SK-MEL-5 (cell line): ENCODE measurements at regions not wholly inside any gene's neighbourhood (a gene's known extent, or its start where the extent isn't known, plus 50 kb on each side); places are given as distances from the start of the nearest gene placed in this dataset.
"Not testable (repeated sequence)": the region's sequence is repeated elsewhere in the genome, so short reads cannot be mapped to it uniquely, and the experiment has no call there.

Source experiments
- DNase-seq: peaks from one replicate; pipeline ENCODE4 v3.0.0-alpha.2; 2016; ENCODE audit warnings: low read depth, low spot score
- in situ Hi-C: cut with HindIII; loops from 2 replicates; pipeline ENCODE4 v1.10.0; 2016; ENCODE audit warnings: low sequenced_read_pairs, high pct_unique_total_duplicates, low pct_unique_long_range_greater_than_20kb

DNA sequence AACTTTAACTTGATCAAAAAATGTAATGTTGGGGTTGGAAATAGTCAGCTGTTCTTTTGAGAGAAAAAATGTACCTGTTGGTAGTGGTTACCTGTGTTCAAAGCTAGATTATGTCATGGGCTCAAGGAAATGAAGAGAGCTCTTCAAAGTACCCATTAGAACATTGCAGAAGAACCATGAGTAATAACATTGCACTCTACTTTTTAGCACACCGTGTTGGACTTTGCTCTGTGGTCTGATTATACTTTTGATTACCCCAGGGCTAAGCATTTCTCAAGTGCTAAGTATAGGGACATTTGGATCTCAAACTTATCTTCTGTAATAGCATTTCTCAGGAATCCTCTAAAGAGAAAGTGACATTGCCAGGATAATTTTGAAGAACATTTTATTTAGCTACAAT, 1122.8 kb upstream of the CELF4 start:
- DNase-seq, result no peak
- in situ Hi-C loops, result no loop called here

DNA sequence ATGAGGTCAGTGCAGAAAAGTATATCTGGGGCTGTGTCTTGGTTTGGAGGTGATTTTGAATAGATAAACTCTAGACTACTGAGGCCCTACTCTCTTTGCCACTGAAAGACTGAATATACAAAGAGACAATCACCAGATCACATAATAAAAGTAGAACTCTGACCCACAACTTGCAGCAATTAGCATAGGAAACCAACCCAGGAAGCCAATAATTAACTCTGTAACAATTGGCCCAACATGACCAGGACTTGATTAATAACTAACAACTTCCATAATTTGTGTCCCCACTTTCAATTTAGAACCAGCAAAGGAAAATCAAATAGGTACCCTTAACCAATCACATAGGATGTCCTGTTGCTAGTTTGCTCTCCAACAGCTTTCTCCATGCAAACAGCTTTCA, 1104.9 kb upstream of the CELF4 start:
- no peak for DNase-seq
- in situ Hi-C loops, result no loop called here

GRCh38 chr18:38664929-38665328, 1099.3 kb upstream of the CELF4 start:
- in situ Hi-C loops, result no loop called here
- DNase-seq, result no peak

GRCh38 chr18:38663682-38664081, 1098.1 kb upstream of the CELF4 start:
- in situ Hi-C loops, result no loop called here
- no peak for DNase-seq

DNA sequence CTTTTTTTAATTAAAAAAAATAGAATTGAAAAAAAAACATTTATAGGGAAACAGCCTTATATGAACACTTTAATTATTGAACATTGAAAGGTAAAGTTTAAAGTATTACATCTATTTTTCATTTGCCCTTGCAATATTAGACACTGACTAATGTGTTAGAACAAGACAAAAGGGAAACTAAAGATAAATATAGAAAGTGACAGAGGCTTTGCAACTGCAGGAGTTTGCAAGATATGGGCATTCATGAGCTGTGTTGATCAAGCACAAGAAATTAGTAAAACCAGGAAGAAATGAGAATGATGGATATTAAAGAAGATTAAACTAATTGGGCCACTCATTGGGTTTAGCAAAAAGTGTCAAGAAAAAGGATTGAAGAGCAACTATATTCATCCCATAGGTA, 1097.7 kb upstream of the CELF4 start:
- in situ Hi-C loops, result no loop called here
- DNase-seq, result no peak

DNA sequence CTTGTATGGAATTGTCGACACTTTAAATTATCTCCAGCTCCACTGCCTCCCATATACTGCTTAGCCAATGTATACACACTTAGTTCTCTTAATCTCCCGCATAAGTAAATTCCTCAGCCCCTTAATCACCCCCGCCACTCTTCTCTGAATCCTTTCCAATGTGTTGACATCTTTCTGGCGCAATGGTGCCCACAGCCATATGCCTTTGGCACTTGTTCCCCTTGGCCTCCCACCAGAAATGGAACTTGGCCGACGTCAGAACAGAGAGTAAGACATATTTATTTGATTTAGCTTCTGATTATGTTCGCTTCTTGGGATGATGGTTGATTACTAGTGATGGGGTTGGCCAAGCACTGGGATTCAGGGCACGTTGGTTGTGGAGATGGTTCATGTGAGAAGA, 1089.3 kb upstream of the CELF4 start:
- DNase-seq, result no peak
- in situ Hi-C loops, result no loop called here

DNA sequence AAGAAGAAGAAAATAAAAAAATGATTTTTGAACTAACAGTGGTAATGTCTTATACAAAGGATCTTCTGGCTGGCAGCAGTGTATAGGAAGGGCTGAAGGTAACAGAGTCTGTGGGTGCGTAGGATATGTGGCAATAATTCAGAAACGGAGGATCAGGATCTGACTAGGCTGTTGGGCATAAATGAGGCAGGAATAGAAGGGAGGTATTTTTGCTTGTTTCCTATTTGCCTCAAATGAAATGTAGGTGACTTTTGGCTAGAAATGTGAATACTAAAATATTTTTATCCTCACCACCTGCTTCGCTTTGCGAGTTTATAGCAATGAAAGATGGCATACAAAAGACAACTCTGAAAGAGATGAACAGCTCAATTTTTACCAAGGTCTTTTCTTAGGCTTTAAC, 1086.1 kb upstream of the CELF4 start:
- in situ Hi-C loops, result no loop called here
- DNase-seq, result no peak

GRCh38 chr18:38648179-38648578, 1082.6 kb upstream of the CELF4 start:
- no peak for DNase-seq
- in situ Hi-C loops, result no loop called here

DNA sequence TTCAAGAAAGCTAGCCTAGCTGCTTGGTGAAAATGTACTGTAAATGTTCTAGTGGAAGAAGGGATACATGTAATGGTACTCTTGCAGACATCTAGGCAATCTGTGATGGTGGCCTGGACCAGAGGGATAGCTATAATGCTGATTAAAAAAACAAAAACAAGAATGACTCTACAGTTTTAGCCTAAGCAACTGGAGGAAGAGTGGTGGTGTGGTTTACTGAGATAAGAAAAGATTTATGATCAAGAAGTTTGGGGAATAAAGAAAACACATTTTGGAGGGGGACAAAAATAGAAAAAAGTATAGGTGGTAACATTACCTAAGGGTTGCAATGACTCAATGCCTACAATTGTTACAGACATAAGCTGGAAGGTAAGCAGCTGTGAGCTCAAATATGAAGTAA, 1080.7 kb upstream of the CELF4 start:
- DNase-seq, result no peak
- in situ Hi-C loops, result no loop called here

GRCh38 chr18:38644875-38645641, 1079.5 kb upstream of the CELF4 start:
- in situ Hi-C loops, result no loop called here

DNA sequence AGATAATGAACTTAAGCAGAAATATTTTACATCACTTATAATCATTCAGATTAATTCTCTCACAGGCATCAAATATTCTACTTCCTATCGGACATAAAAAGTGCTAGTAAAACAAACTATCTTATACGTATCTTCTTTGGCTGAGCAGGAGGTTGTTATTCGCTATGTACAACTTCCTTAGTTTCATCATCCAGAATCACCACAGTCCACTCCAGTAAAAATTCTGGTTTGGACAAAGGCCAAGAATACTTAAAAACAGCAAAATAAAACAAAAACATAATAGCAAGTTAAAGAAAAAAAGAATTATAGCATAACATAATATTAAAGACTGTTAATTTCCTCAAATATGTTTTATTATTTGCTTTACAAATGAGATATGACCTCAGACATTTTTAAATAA, 1077.1 kb upstream of the CELF4 start:
- in situ Hi-C loops, result no loop called here
- DNase-seq, result no peak

More at GRCh38 chr18:38644875-38645641, 1079.5 kb upstream of the CELF4 start:
- DNase-seq, result no peak

DNA sequence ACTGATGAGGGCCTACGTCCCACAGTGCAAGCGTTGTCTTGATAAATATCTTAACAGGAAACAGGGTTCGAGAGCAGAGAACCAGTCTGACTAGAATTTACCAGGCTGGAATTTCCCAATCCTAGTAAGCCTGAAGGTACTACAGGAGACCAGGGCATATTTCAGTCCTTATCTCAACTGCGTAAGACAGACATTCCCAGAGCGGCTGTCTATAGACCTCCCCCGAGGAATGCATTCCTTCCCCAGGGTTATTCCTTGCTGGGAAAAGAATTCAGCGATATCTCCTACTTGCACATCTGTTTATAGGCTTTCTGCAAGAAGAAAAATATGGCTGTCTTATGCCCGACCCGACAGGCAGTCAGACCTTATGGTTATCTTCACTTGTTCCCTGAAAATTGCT, 1074.1 kb upstream of the CELF4 start:
- DNase-seq, in situ Hi-C loops: not testable (repeated sequence)

DNA sequence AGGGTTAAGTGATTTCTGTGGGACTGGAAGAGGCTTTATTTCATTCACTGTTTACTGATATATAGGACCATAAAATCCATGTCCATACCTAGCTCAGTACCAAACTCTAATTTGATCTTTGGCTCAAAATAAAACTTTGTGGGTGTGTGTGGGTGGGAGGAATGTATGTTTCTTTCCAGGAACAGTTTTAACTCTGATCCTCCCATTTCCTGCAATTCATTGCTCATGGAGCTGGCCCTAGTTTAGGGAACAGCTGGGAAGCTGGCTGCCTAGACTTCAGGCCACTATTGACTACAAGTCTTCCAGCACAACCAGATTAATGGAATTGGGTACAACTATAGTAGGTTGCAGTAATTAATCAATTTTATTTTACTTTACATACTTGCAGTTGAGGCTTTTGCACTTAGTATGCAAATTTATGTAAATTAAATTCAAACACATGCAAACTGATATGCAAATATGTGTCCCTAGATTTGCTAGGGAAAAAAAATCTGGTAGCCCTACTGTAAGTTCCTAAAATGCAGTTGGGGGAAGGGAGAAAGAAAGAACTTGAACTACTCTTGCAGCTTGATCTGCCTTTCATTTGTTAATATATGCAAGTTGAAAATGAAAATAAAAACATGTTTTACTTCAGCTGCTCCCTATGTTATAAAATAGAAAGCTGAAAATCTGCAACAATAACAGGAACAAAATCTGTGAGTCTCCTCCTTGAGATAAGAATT, 1070.3 kb upstream of the CELF4 start:
- no peak for DNase-seq
- in situ Hi-C loops, result no loop called here

GRCh38 chr18:38634117-38634516, 1068.5 kb upstream of the CELF4 start:
- in situ Hi-C loops, result no loop called here
- no peak for DNase-seq

DNA sequence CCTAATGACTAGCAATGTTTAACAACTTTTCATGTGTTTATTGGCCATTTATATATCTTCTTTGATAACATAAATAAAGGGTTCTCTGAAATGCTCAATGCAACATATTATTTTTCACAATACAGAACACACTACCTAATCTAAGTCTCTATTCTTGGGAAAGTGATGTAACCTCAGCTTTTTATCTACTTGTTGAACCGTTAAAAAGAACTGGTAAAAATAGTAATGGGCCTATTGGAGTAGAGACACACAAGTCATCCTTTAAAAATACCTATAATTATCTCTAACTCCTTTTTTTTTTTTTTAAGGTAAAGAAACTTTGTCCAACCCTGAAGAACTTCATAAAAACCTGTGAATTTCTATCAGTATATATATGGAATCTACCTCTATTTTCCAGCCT, 1067.7 kb upstream of the CELF4 start:
- in situ Hi-C loops, result no loop called here
- DNase-seq, result no peak

- in situ Hi-C loops, result no loop called here
These were observed 1053.5 kb upstream of the CELF4 start for GRCh38 chr18:38619129-38619528.

DNA sequence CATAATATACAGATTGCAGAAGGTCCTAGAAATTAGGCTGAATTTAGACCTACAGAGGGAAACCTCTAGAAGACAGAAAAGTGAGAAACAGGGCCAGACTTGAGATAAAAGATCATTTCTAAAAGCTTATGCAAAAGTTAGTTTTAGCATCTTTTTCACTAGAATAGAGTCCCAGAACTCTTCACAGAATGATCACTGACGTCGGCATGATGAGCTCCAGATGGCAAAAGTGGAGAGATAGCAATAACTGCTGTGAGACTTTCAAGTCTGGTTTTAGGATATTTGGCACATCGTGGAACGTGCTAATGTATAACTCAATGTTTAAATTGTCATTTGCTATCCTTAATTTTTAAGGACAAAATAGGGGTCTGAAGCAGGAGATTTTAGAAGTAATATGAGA, 1050.7 kb upstream of the CELF4 start:
- in situ Hi-C loops, result no loop called here
- no peak for DNase-seq

More at GRCh38 chr18:38619129-38619528, 1053.5 kb upstream of the CELF4 start:
- no peak for DNase-seq

DNA sequence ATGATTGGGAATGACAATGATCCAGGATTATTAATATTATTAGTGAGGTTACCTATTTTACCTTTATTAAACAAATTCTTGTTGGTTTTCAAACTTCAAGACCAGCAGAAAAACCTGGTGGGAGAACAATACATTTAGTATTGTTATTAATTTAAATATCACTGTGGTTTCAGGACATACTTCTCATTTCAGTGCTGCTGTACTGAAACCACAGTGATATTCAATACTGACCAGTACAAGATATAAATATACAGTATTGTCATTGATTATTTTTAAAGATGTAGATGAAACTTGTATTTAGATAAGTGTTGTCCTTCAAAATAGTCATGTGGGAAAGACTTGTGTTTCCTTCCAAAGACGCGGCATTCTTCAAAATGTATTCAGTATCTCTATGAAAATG, 1047.3 kb upstream of the CELF4 start:
- no peak for DNase-seq
- in situ Hi-C loops, result no loop called here
